Esophagus squamous epithelium (tissue), 5 donors: ENCODE measurements at regions not wholly inside any gene's neighbourhood (a gene's known extent, or its start where the extent isn't known, plus 50 kb on each side); places are given as distances from the start of the nearest gene placed in this dataset.
"Not testable (repeated sequence)": the region's sequence is repeated elsewhere in the genome, so short reads cannot be mapped to it uniquely, and the experiment has no call there.

Source experiments
- DNase-seq: peaks from one replicate; lab custom pipeline; 2025; lab: John Stamatoyannopoulos, UW
- H3K27ac ChIP-seq, 4 donors: fragments of 200-600 bp; sonication (generic); one replicate each; pipeline ENCODE4 v1.5.1; 2016 to 2019; ENCODE audit warnings: mild to moderate bottlenecking in 1 of 4
- H3K27me3 ChIP-seq, 4 donors: fragments of 200-600 bp; sonication (generic); 1 replicate in 3 of 4; 2 replicates in 1 of 4; pipeline versions ENCODE4 v1.5.1 to v1.6.0; 2017 to 2021; ENCODE audit warnings: antibody characterized with exemption in 1 of 4
- H3K36me3 ChIP-seq, 3 donors: fragments of 200-600 bp; sonication (generic); one replicate each; pipeline ENCODE4 v1.5.1; 2016 to 2019
- H3K4me1 ChIP-seq, 3 donors: fragments of 200-600 bp; sonication (generic); one replicate each; pipeline ENCODE4 v1.5.1; 2017 to 2019
- H3K4me3 ChIP-seq, 4 donors: fragments of 200-600 bp; sonication (generic); 1 replicate in 3 of 4; 2 replicates in 1 of 4; pipeline ENCODE4 v1.5.1; 2016 to 2019; ENCODE audit warnings: mild to moderate bottlenecking in 2 of 4, moderate library complexity in 1 of 4
- H3K9me3 ChIP-seq, 3 donors: fragments of 200-600 bp; sonication (generic); one replicate each; pipeline ENCODE4 v1.5.1; 2016 to 2019
- POLR2A ChIP-seq, 4 donors: fragments of 450-650 bp; IDR thresholded peaks; one replicate each; pipeline ENCODE4 v1.6.1; 2017; ENCODE audit warnings: antibody characterized with exemption in 4 of 4, mild to moderate bottlenecking in 4 of 4, moderate library complexity in 3 of 4
- WGBS, 2 donors: methylation state at CpG; one replicate each; pipeline ENCODE4 v1.1.5; 2018; 5-methylcytosine and 5-hydroxymethylcytosine counted together
- intact Hi-C: fragments of 100-400 bp; cut with DNase I; formaldehyde crosslinking; loops from one replicate; pipeline ENCODE4 v1.15.0; 2022
- TF ChIP-seq, protein P1 (sequence below), 6 experiments: fragments of 450-650 bp in 4 of 6; fragments of 200-600 bp in 2 of 6; sonication (generic) in 2 of 6; IDR thresholded peaks; one replicate each; pipeline ENCODE4 v1.5.1; 2016 to 2019; ENCODE audit warnings: antibody characterized with exemption in 6 of 6, mild to moderate bottlenecking in 4 of 6, moderate library complexity in 4 of 6
- donor health status: DM: yes; HTN: yes; CAD: no.

DNA sequence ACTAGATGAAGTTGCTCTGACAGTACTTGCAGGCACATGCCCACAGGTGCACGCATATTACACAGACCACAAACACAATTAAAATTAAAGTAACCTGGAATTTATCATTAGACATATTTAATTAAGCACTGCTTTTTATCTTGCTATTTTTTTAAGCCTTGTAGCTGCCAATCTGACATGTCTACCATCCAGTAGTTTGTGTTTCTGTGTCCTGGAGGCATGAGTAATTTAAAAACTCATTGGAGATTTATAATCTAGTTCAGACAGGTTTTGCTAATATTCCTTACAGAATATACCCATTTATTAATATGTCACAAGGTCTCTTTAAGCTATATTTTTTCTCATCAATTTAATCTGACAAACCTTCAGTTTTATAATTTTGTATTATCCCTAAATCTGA lies 445.0 kb upstream of the KLF6 start:
- TF ChIP-seq POLR2A (IDR thresholded peaks at IDR 0.05): no peak
- TF ChIP-seq, protein P1, sequence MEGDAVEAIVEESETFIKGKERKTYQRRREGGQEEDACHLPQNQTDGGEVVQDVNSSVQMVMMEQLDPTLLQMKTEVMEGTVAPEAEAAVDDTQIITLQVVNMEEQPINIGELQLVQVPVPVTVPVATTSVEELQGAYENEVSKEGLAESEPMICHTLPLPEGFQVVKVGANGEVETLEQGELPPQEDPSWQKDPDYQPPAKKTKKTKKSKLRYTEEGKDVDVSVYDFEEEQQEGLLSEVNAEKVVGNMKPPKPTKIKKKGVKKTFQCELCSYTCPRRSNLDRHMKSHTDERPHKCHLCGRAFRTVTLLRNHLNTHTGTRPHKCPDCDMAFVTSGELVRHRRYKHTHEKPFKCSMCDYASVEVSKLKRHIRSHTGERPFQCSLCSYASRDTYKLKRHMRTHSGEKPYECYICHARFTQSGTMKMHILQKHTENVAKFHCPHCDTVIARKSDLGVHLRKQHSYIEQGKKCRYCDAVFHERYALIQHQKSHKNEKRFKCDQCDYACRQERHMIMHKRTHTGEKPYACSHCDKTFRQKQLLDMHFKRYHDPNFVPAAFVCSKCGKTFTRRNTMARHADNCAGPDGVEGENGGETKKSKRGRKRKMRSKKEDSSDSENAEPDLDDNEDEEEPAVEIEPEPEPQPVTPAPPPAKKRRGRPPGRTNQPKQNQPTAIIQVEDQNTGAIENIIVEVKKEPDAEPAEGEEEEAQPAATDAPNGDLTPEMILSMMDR (IDR thresholded peaks at IDR 0.05): no peak
- Histone ChIP-seq H3K4me1 (no peaks in the 10 kb centered on the region), H3K9me3 (no peaks in the 10 kb centered on the region), H3K4me3 (no peak overlapping the region), H3K36me3 (no peaks in the 10 kb centered on the region), H3K27me3 (no peaks in the 10 kb centered on the region), H3K27ac (no peak overlapping the region)
- intact Hi-C loops: no loop called here
- 41 to 55% methylated on average over 1 of the region's 1 CpG for WGBS, 2 donors
- no peak for DNase-seq

DNA sequence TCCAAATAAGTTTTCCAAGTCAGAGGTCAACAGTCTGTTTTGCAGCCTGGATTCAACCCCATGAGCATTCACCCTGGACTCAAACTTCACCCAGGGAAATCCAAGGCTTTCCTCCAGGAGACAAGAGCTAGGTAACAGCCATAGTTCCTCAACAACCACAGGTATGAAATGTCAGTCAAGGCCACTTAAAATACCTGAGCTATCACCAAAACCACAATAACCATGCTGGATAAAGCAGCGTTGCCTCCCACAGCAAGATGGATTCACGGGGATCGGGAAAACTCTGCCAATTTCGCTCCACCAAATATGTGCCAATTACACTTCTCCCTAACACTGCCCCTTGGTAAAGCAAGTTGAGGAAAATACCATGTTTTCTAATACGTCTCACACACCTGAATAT lies 444.1 kb upstream of the KLF6 start:
- no peak for TF ChIP-seq POLR2A (IDR thresholded peaks at IDR 0.05)
- TF ChIP-seq, protein P1 (IDR thresholded peaks at IDR 0.05): no peak
- no peak for DNase-seq
- WGBS, 2 donors: 93% methylated on average over 4 to 5 of the region's 5 CpGs

DNA sequence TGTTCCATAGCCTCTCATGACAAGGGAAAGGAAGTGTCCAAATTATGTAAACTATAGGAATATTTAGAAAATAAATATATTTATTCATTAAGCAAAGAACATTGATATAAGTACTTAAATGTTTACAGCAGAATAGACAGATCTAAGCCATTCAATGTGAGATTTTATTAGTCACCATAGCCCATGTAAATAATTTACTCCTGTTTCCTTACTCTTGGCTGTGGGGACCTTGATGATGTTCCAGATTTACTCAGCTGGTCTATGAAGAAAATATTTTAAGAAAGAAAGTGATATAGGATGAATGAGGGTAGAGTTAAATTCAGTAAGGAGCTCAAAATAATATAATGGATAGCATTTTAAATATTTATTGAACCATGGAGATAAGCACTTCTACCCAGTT lies 442.6 kb upstream of the KLF6 start:
- no peaks in the 10 kb centered on the region for H3K36me3 ChIP-seq
- no peak for DNase-seq
- H3K9me3 ChIP-seq: no peaks in the 10 kb centered on the region
- H3K4me3 ChIP-seq: no peak overlapping the region
- H3K27ac ChIP-seq: no peak overlapping the region
- H3K4me1 ChIP-seq: no peaks in the 10 kb centered on the region
- intact Hi-C loops: no loop called here
- no peaks in the 10 kb centered on the region for H3K27me3 ChIP-seq
- TF ChIP-seq, protein P1 (IDR thresholded peaks at IDR 0.05): no peak

More for the DNA sequence above, 444.1 kb upstream of the KLF6 start:
- no peaks in the 10 kb centered on the region for H3K27me3 ChIP-seq
- no peaks in the 10 kb centered on the region for H3K4me1 ChIP-seq
- H3K4me3 ChIP-seq: no peak overlapping the region
- no peak overlapping the region for H3K27ac ChIP-seq
- no peaks in the 10 kb centered on the region for H3K36me3 ChIP-seq
- intact Hi-C loops: no loop called here
- no peaks in the 10 kb centered on the region for H3K9me3 ChIP-seq

DNA sequence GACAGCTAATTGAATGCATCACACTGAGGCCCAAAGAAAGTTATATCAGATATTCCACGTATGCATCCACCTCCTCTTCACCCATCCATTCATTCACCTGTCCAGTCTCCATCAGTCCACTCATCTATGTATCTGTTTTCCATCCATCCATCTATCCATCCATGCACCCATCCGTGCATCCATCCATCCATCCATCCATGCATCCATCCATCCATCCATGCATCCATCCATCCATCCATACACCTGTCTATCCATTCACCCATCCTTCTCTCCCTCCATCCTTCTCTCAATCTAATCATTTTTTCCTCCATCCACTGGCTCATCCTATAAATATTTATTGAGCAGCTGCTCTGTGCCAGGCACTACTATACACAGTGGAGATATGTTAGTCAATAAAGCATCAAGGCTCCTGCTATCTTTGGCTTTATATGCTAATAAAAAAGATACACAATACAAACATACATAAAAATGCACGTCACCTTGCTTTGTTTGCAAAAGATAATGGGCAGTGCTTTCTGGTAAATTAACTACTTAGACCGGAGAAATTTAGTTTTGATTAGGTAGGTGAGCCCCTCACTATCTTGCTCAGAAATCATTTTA lies 442.0 kb upstream of the KLF6 start:
- Histone ChIP-seq H3K4me1 (no peaks in the 10 kb centered on the region), H3K4me3 (no peak overlapping the region), H3K36me3 (no peaks in the 10 kb centered on the region), H3K9me3 (no peaks in the 10 kb centered on the region), H3K27ac (no peak overlapping the region), H3K27me3 (no peaks in the 10 kb centered on the region)
- 78 to 87% methylated on average over 4 of the region's 4 CpGs for WGBS, 2 donors
- intact Hi-C loops: no loop called here
- TF ChIP-seq POLR2A (IDR thresholded peaks at IDR 0.05): no peak
- DNase-seq: no peak

DNA sequence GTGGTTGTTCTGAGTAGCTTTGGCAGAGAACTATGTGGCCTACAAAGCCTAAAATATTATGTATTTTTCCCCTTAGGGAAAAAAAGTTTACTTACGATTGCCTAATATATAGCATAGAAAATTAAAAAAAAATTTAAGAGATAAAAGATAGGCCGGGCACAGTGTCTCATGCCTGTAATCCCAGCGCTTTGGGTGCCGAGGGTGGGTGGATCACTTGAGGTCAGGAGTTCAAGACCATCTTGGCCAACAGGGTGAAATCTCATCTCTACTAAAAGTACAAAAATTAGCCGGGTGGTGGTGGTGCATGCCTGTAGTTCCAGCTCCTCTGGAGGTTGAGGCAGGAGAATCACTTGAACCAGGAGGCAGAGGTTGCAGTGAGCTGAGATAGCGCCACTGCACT lies 439.2 kb upstream of the KLF6 start:
- WGBS, 2 donors: 95 to 98% methylated on average over 6 of the region's 6 CpGs
- Histone ChIP-seq H3K27ac (no peak overlapping the region), H3K4me1 (no peaks in the 10 kb centered on the region), H3K9me3 (no peaks in the 10 kb centered on the region), H3K36me3 (no peaks in the 10 kb centered on the region), H3K4me3 (no peak overlapping the region), H3K27me3 (no peaks in the 10 kb centered on the region)
- intact Hi-C loops: no loop called here
- no peak for DNase-seq
- TF ChIP-seq, protein P1 (IDR thresholded peaks at IDR 0.05): no peak
- no peak for TF ChIP-seq POLR2A (IDR thresholded peaks at IDR 0.05)

DNA sequence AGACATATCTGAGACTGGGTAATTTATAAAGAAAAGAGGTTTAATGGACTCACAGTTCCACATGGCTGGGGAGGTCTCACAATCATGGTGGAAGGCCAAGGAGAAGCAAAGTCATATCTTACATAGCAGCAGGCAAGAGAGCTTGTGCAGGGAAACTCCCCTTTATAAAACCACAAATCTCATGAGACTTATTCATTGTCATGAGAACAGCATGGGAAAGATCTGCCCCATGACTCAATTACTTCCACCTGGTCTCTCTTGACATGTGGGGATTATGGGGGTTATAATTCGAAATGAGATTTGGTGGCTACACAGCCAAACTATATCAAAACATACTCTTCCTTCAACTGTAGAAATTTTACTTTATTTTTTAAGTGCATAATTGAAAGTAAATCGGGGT lies 436.3 kb upstream of the KLF6 start:
- H3K9me3 ChIP-seq, H3K36me3 ChIP-seq, DNase-seq, H3K27ac ChIP-seq, H3K27me3 ChIP-seq, intact Hi-C loops, H3K4me3 ChIP-seq, H3K4me1 ChIP-seq: not testable (repeated sequence)
- WGBS, 2 donors: 82 to 85% methylated on average over 2 of the region's 2 CpGs
